ENCODE measurements at regions not wholly inside any gene's neighbourhood (a gene's known extent, or its start where the extent isn't known, plus 50 kb on each side); places are given as distances from the start of the nearest gene placed in this dataset.

- H3K9me3 ChIP-seq (replicated peaks; ENCODE audit: control insufficient read depth, insufficient read depth, low read length), result peaks cover 2% of the 10 kb centered on the region
- H3K9ac ChIP-seq (replicated peaks; ENCODE audit: extremely low read depth, insufficient read depth, low read length), result no peak overlapping the region
- no peak for DNase-seq (ENCODE audit: low read depth, low spot score)
- FAIRE-seq, result no peak
- CTCF ChIA-PET, result no interaction called here
- H4K20me1 ChIP-seq (replicated peaks; ENCODE audit: control insufficient read depth, extremely low read depth, insufficient read depth, low read length), result no peaks in the 10 kb centered on the region
- no TSS peak for BruUV-seq (replicated peaks)
- H3K36me3 ChIP-seq (ENCODE audit: control insufficient read depth in 2 of 2, extremely low read depth in 1 of 2, insufficient read depth in 2 of 2, low read length in 2 of 2), result no peaks in the 10 kb centered on the region
- no peak overlapping the region for H3K4me2 ChIP-seq (ENCODE audit: insufficient read depth, low read length)
- intact Hi-C loops (cut with micrococcal nuclease), result no loop called here
- no peaks in the 10 kb centered on the region for H3K4me1 ChIP-seq (ENCODE audit: control insufficient read depth, extremely low read depth, insufficient read depth, low read length)
- no peak overlapping the region for H3K27ac ChIP-seq (ENCODE audit: insufficient read depth, low read depth, low read length)
- H3K79me2 ChIP-seq (ENCODE audit: control insufficient read depth, insufficient read depth, low read length), result no peaks in the 10 kb centered on the region
- no peak overlapping the region for H2AFZ ChIP-seq (ENCODE audit: low read depth, low read length)
- no peaks in the 10 kb centered on the region for H3K27me3 ChIP-seq (ENCODE audit: control insufficient read depth in 2 of 2, insufficient read depth in 2 of 2, low read length in 2 of 2)
- no peak overlapping the region for H3K4me3 ChIP-seq (replicated peaks in 1 of 3; ENCODE audit: insufficient read depth in 1 of 3, low read depth in 1 of 3, low read length in 3 of 3)
- dilution Hi-C loops (cut with MboI; ENCODE audit: extremely low pct_ligation_motif_present, low sequenced_read_pairs), result no loop called here
- TF ChIP-seq, protein P1, sequence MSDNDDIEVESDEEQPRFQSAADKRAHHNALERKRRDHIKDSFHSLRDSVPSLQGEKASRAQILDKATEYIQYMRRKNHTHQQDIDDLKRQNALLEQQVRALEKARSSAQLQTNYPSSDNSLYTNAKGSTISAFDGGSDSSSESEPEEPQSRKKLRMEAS (IDR thresholded peaks at IDR 0.05; ENCODE audit: insufficient read depth, insufficient read length), result no peak
- TF ChIP-seq CTCF (IDR thresholded peaks at IDR 0.05; ENCODE audit: extremely low read depth in 1 of 2, insufficient read depth in 1 of 2, low read depth in 1 of 2, low read length in 2 of 2) (no peak), GATA2 (IDR thresholded peaks at IDR 0.05; ENCODE audit: insufficient read depth, insufficient read length, low read depth, low read length) (no peak), POLR2A (IDR thresholded peaks at IDR 0.05; ENCODE audit: low read depth, low read length) (no peak), MYC (IDR thresholded peaks at IDR 0.05; ENCODE audit: low read depth, low read length) (no peak), POLR2AphosphoS5 (IDR thresholded peaks at IDR 0.05; ENCODE audit: insufficient read depth, low read depth, low read length) (no peak), FOS (IDR thresholded peaks at IDR 0.05; ENCODE audit: borderline replicate concordance, insufficient read depth, low read length) (no peak), JUN (IDR thresholded peaks at IDR 0.05; ENCODE audit: borderline replicate concordance, insufficient read depth, insufficient read length, low read depth) (no peak)
- POLR2A ChIA-PET, result no interaction called here
- no peaks in the 10 kb centered on the region for H3K9me1 ChIP-seq (replicated peaks; ENCODE audit: control insufficient read depth, extremely low read depth, insufficient read depth, low read length)
These were observed 261.3 kb upstream of the CHRM3 start for GRCh38 chr1:239125027-239125426.

Data from endothelial cell of umbilical vein (primary cell).